SIG-M5 treated with dmso at 0.1 percent for 504 hours (cell line): ENCODE measurements at regions not wholly inside any gene's neighbourhood (a gene's known extent, or its start where the extent isn't known, plus 50 kb on each side); places are given as distances from the start of the nearest gene placed in this dataset.

ENCODE experiments used
- DNase-seq: peaks from one replicate; lab custom pipeline; 2025; ENCODE audit not compliant: unreplicated experiment; lab: John Stamatoyannopoulos, UW

GRCh38 chr2:122590524-122590923 lies 835.1 kb downstream of the TSN start:
- no peak for DNase-seq

GRCh38 chr2:122595065-122595464 lies 839.6 kb downstream of the TSN start:
- no peak for DNase-seq

GRCh38 chr2:122596598-122596997 lies 841.1 kb downstream of the TSN start:
- DNase-seq: no peak

- no peak for DNase-seq
These were observed 843.3 kb downstream of the TSN start for GRCh38 chr2:122598784-122599183.

GRCh38 chr2:122610948-122611609 lies 855.6 kb downstream of the TSN start:
- no peak for DNase-seq

GRCh38 chr2:122622934-122623333 lies 867.5 kb downstream of the TSN start:
- DNase-seq: no peak

GRCh38 chr2:122627388-122627787 lies 871.9 kb downstream of the TSN start:
- DNase-seq: no peak

GRCh38 chr2:122634256-122634655 lies 878.8 kb downstream of the TSN start:
- DNase-seq: no peak

GRCh38 chr2:122634920-122635319 lies 879.5 kb downstream of the TSN start:
- DNase-seq: no peak

GRCh38 chr2:122635686-122636085 lies 880.2 kb downstream of the TSN start:
- DNase-seq: no peak

GRCh38 chr2:122636097-122636496 lies 880.6 kb downstream of the TSN start:
- no peak for DNase-seq

GRCh38 chr2:122639176-122639575 lies 883.7 kb downstream of the TSN start:
- no peak for DNase-seq

- DNase-seq: no peak
These were observed 884.3 kb downstream of the TSN start for GRCh38 chr2:122639711-122640110.

- peak; percentile 2 for DNase-seq
These were observed 888.4 kb downstream of the TSN start for GRCh38 chr2:122643725-122644329.

- no peak for DNase-seq
These were observed 895.8 kb downstream of the TSN start for GRCh38 chr2:122651236-122651635.

GRCh38 chr2:122651780-122652179 lies 896.3 kb downstream of the TSN start:
- DNase-seq: no peak

GRCh38 chr2:122652670-122653069 lies 897.2 kb downstream of the TSN start:
- DNase-seq: no peak

- no peak for DNase-seq
These were observed 901.0 kb downstream of the TSN start for GRCh38 chr2:122656403-122656802.

- DNase-seq: no peak
These were observed 905.6 kb downstream of the TSN start for GRCh38 chr2:122660786-122661634.

- DNase-seq: no peak
These were observed 908.2 kb downstream of the TSN start for GRCh38 chr2:122663620-122664019.

GRCh38 chr2:122669627-122670026 lies 914.2 kb downstream of the TSN start:
- DNase-seq: no peak

- no peak for DNase-seq
These were observed 915.4 kb downstream of the TSN start for GRCh38 chr2:122670897-122671296.
